ENCODE measurements at regions not wholly inside any gene's neighbourhood (a gene's known extent, or its start where the extent isn't known, plus 50 kb on each side); places are given as distances from the start of the nearest gene placed in this dataset.
A peak's percentile ranks its signal among the peaks of the same experiment; 100 is the strongest.
"Not testable (repeated sequence)": the region's sequence is repeated elsewhere in the genome, so short reads cannot be mapped to it uniquely, and the experiment has no call there.

DNA sequence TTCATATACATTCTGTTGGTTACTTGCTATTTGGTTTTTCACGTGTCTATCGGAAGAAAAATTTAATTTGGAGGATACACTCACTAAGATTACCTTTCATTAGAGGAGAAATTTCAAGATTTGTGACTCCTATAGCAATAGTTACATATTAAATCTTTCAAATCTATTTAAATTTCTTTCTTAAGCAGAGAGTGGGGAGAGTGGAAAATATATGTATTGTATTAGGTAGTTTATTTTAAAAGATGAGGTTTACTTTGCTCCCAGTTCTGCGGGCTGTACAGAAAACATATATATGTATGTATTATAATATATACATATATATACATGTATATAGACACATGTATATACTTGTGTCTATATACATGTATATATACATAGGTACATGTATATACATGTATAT, 402.3 kb upstream of the MIR17HG start:
- not testable (repeated sequence) for DNase-seq (ENCODE audit: low spot score)

- DNase-seq (ENCODE audit: low spot score): not testable (repeated sequence)
Measured at GRCh38 chr13:90946125-90946524, 401.4 kb upstream of the MIR17HG start.

- DNase-seq (ENCODE audit: low spot score): no peak
Measured at GRCh38 chr13:90947976-90948375, 399.5 kb upstream of the MIR17HG start.

DNA sequence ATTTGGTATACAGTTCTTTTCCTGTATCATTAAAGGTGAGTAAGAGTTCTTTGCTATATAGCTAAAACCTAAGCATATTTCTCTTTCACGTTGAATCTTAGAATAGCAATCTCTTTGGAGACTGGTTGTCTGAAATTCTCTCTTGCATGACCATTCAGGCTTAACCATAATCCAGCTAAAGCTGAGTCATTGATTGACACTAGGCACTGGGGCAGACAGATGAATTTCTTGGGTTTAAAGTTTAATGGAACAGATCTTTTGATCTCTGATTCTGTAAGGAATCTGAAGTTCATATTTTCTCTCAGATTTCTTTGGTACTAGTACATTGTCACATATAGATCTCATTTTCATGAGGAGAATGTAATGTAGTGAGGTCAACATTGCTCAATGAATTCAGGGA, 397.3 kb upstream of the MIR17HG start:
- DNase-seq (ENCODE audit: low spot score): no peak

- no peak for DNase-seq (ENCODE audit: low spot score)
Measured at GRCh38 chr13:90951663-90952062, 395.8 kb upstream of the MIR17HG start.

DNA sequence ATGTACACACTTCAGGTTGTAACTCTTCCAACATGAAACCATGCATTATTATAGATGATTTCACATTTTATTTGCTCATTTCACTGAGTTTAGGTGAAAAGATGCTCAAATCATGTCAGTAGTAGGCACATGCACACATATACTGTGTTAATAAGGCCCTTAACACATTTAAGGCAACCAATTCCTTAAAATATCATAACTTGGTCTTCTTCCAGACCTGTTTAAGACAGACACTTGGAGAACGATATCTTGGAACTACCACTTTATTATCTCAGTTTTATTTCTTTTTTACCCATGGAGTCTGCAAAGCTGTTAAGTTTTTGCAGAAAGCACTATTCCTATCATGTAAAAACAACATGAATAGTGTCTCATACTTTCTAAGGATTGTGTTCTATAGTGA, 395.2 kb upstream of the MIR17HG start:
- DNase-seq (ENCODE audit: low spot score): no peak

DNA sequence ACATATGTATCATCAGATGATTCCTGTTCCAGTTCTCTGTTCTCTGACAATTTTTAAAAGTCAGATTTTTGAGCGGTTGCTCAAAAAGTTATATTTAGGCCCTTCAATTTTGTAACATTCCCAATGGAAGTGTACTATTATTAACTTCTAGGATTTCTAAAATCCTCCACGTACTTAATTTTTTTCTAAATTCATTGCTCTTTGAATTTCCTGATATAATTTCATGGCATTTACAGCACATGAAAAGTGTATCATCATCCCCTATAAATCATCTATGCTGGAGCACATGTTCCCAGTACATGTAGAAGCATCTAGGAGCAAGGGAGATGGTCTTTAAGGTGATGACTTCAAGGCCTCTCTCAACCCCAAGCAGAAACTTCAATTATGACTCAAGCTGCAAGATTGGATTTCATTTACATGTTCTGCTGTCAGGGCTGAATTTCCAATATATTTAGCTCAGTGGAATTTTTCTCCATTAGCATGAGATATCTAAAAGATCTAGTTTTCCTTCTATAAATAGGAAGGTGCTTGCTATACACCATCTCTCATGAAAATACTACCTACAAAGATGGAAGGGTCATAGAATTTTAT, 392.8 kb upstream of the MIR17HG start:
- no peak for DNase-seq (ENCODE audit: low spot score)

- no peak for DNase-seq (ENCODE audit: low spot score)
Measured at GRCh38 chr13:90956031-90956430, 391.5 kb upstream of the MIR17HG start.

DNA sequence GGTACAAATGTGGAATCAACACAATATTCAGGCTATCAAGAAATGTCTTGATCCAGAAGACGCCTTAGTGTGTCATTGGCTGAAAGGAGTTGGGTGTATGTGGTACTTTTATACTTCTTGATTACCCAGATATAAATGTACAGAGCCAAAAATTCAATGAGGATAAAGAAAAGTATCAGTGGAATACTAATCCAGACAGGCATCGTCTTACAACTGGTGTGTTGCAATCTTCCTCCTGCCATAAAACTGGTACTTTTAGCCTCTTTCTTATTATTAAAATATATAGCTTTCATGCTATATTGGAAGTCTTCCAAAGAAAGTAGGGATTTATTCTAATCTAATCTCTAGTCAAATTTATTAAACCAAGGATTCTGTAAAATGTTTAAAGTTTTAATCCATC, 388.6 kb upstream of the MIR17HG start:
- no peak for DNase-seq (ENCODE audit: low spot score)

- no peak for DNase-seq (ENCODE audit: low spot score)
Measured at GRCh38 chr13:90968166-90968904, 379.2 kb upstream of the MIR17HG start.

- DNase-seq (ENCODE audit: low spot score): no peak
Measured at GRCh38 chr13:90974249-90974975, 373.1 kb upstream of the MIR17HG start.

- DNase-seq (ENCODE audit: low spot score): no peak
Measured at GRCh38 chr13:90979059-90979458, 368.4 kb upstream of the MIR17HG start.

DNA sequence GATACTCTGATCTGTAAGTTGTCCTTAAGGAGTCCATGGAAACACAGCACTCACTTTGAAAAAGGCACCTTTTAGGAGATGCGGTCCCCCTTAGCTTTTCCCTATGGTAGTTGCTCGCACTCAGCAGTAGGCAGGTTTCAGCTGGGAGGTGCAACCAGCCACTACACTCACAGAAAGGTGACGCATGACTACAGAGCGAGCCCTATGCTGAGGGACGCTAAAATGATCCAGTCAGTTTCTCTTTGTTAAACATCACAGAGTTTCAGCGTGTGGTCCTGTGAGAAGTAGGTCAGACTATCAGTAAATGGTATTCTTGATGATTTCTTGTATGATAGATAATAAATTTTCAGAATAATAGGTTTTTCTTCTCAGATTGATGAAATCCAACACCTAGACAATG, 362.7 kb upstream of the MIR17HG start:
- no peak for DNase-seq (ENCODE audit: low spot score)

DNA sequence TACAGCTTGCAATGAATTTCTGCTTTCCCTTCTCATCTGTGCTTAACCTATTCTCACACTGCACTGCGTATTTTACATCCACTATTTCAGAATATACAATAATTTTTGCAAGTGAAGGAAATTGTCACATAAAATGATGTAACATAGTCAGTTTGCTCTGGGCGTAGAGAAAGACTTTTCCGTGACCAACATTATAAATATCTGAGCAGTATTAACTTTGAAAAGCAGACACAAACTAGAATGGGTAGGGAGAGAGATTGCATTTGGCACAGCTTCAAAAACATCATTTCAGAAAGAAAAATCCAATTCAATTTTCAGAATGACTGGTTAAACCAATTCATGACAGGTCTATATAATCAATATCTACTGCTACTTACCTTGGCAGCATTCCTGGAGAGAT, 352.5 kb upstream of the MIR17HG start:
- DNase-seq (ENCODE audit: low spot score): no peak

- no peak for DNase-seq (ENCODE audit: low spot score)
Measured at GRCh38 chr13:90995614-90996013, 351.9 kb upstream of the MIR17HG start.

GRCh38 chr13:90997951-90998350, 349.5 kb upstream of the MIR17HG start:
- no peak for DNase-seq (ENCODE audit: low spot score)

GRCh38 chr13:90999401-90999800, 348.1 kb upstream of the MIR17HG start:
- DNase-seq (ENCODE audit: low spot score): no peak

GRCh38 chr13:91001371-91001770, 346.1 kb upstream of the MIR17HG start:
- DNase-seq (ENCODE audit: low spot score): no peak

GRCh38 chr13:91014696-91015095, 332.8 kb upstream of the MIR17HG start:
- DNase-seq (ENCODE audit: low spot score): no peak

GRCh38 chr13:91017031-91017668, 330.3 kb upstream of the MIR17HG start:
- DNase-seq (ENCODE audit: low spot score): peak; percentile 34

- DNase-seq (ENCODE audit: low spot score): no peak
Measured at GRCh38 chr13:91017669-91018053, 329.8 kb upstream of the MIR17HG start.

- DNase-seq (ENCODE audit: low spot score): no peak
Measured at GRCh38 chr13:91020461-91021034, 326.9 kb upstream of the MIR17HG start.
